Liver (tissue), 8 donors: ENCODE measurements at regions not wholly inside any gene's neighbourhood (a gene's known extent, or its start where the extent isn't known, plus 50 kb on each side); places are given as distances from the start of the nearest gene placed in this dataset.

ENCODE experiments used
- DNase-seq: peaks from one replicate; pipeline ENCODE4 v3.0.0-alpha.2; 2017; ENCODE audit warnings: low spot score
- H3K27ac ChIP-seq, 2 donors: one replicate each; pipeline ENCODE4 v1.7.0; 2013; ENCODE audit warnings: inconsistent platforms in 2 of 2, low read length in 2 of 2, control low read depth in 1 of 2, low read depth in 1 of 2, mild to moderate bottlenecking in 1 of 2
- H3K27me3 ChIP-seq, 4 donors: one replicate each; pipeline versions ENCODE4 v1.6.1 to v1.7.0; 2013; ENCODE audit warnings: low read length in 3 of 4, inconsistent platforms in 1 of 4, mild to moderate bottlenecking in 1 of 4, moderate library complexity in 1 of 4; ENCODE audit not compliant: control insufficient read depth in 4 of 4, insufficient read depth in 4 of 4
- H3K36me3 ChIP-seq, 4 donors: one replicate each; pipeline versions ENCODE4 v1.6.1 to v1.7.0; 2013; ENCODE audit warnings: low read length in 3 of 4, mild to moderate bottlenecking in 3 of 4, low read depth in 1 of 4, moderate library complexity in 1 of 4; ENCODE audit not compliant: control insufficient read depth in 4 of 4, insufficient read depth in 3 of 4
- H3K4me1 ChIP-seq, 4 donors: one replicate each; pipeline versions ENCODE4 v1.6.1 to v1.7.0; 2013; ENCODE audit warnings: low read length in 3 of 4, mild to moderate bottlenecking in 3 of 4, moderate library complexity in 1 of 4; ENCODE audit not compliant: control insufficient read depth in 4 of 4, insufficient read depth in 4 of 4
- H3K4me3 ChIP-seq, 3 donors: one replicate each; pipeline versions ENCODE4 v1.6.1 to v1.7.0; 2013; ENCODE audit warnings: low read length in 3 of 3, control low read depth in 1 of 3, low read depth in 1 of 3, mild to moderate bottlenecking in 1 of 3
- H3K9ac ChIP-seq, 2 donors: one replicate each; pipeline ENCODE4 v1.7.0; 2013; ENCODE audit warnings: low read length in 2 of 2, mild to moderate bottlenecking in 2 of 2, moderate library complexity in 2 of 2, control low read depth in 1 of 2, low read depth in 1 of 2
- H3K9me3 ChIP-seq, 4 donors: one replicate each; pipeline versions ENCODE4 v1.6.1 to v1.7.0; 2013; ENCODE audit warnings: low read length in 3 of 4; ENCODE audit not compliant: control insufficient read depth in 4 of 4
- ATF3 ChIP-seq: IDR thresholded peaks from 2 replicates; pipeline ENCODE4 v1.6.1; 2016; ENCODE audit warnings: antibody characterized with exemption
- CTCF ChIP-seq: fragments of 150-350 bp; IDR thresholded peaks from 2 replicates; pipeline ENCODE4 v1.5.1; 2017; ENCODE audit warnings: improper control_type of control experiment, low read depth, low read length; ENCODE audit not compliant: missing input control
- EGR1 ChIP-seq, 2 donors: IDR thresholded peaks; 2 replicates each; pipeline ENCODE4 v1.6.1; 2016 to 2018; ENCODE audit warnings: antibody characterized with exemption in 2 of 2, low read depth in 2 of 2
- FOXA2 ChIP-seq: IDR thresholded peaks from 2 replicates; pipeline ENCODE4 v1.6.1; 2016; ENCODE audit warnings: antibody characterized with exemption
- GABPA ChIP-seq, 2 donors: IDR thresholded peaks in 1 of 2; conservative IDR thresholded peaks in 1 of 2; 2 replicates each; pipeline ENCODE4 v1.6.1; 2016; ENCODE audit warnings: antibody characterized with exemption in 2 of 2, mild to moderate bottlenecking in 1 of 2, moderate library complexity in 1 of 2
- HNF4A ChIP-seq, 2 donors: conservative IDR thresholded peaks; 2 replicates each; pipeline ENCODE4 v1.6.1; 2016; ENCODE audit warnings: antibody characterized with exemption in 2 of 2, mild to moderate bottlenecking in 2 of 2
- HNF4G ChIP-seq: IDR thresholded peaks from 2 replicates; pipeline ENCODE4 v1.6.1; 2016; ENCODE audit warnings: antibody characterized with exemption
- JUND ChIP-seq, 2 donors: IDR thresholded peaks; 2 replicates each; pipeline ENCODE4 v1.6.1; 2016; ENCODE audit warnings: antibody characterized with exemption in 2 of 2
- NR2F2 ChIP-seq: IDR thresholded peaks from 2 replicates; pipeline ENCODE4 v1.6.1; 2016; ENCODE audit warnings: antibody characterized with exemption
- RAD21 ChIP-seq, 2 donors: IDR thresholded peaks; 2 replicates each; pipeline ENCODE4 v1.6.1; 2016; ENCODE audit warnings: antibody characterized with exemption in 2 of 2, mild to moderate bottlenecking in 2 of 2
- REST ChIP-seq: IDR thresholded peaks from 2 replicates; pipeline ENCODE4 v1.6.1; 2016; ENCODE audit warnings: antibody characterized with exemption, mild to moderate bottlenecking
- RXRA ChIP-seq, 2 donors: IDR thresholded peaks; 2 replicates each; pipeline ENCODE4 v1.6.1; 2017 to 2018; ENCODE audit warnings: antibody characterized with exemption in 2 of 2, mild to moderate bottlenecking in 1 of 2
- SP1 ChIP-seq: IDR thresholded peaks from 2 replicates; pipeline ENCODE4 v1.6.1; 2018; ENCODE audit warnings: antibody characterized with exemption, mild to moderate bottlenecking
- TAF1 ChIP-seq: conservative IDR thresholded peaks from 2 replicates; pipeline ENCODE4 v1.6.1; 2016; ENCODE audit warnings: antibody characterized with exemption, mild to moderate bottlenecking
- YY1 ChIP-seq: IDR thresholded peaks from 2 replicates; pipeline ENCODE4 v1.6.1; 2016; ENCODE audit warnings: antibody characterized with exemption, mild to moderate bottlenecking
- ZBTB33 ChIP-seq: IDR thresholded peaks from 2 replicates; pipeline ENCODE4 v1.6.1; 2016; ENCODE audit warnings: antibody characterized with exemption
- WGBS: extraction: QIAGEN DNeasy Blood & Tissue Kit; methylation state at CpG from one replicate; pipeline ENCODE4 v1.1.7; 2013; 5-methylcytosine and 5-hydroxymethylcytosine counted together
- donor health status: healthy.
- donor health status: healthy.
- donor health status: healthy.
- donor health status: healthy.
- donor health status: healthy.

GRCh38 chr9:2403701-2404100, 217.9 kb upstream of the VLDLR start:
- Histone ChIP-seq H3K27ac (no peak overlapping the region), H3K4me1 (no peaks in the 10 kb centered on the region), H3K9me3 (no peaks in the 10 kb centered on the region), H3K4me3 (no peak overlapping the region), H3K9ac (no peak overlapping the region), H3K27me3 (no peaks in the 10 kb centered on the region), H3K36me3 (no peaks in the 10 kb centered on the region)
- 0% methylated on average over 1 of the region's 1 CpG for WGBS
- no peak for DNase-seq
- TF ChIP-seq YY1 = no peak
- TF ChIP-seq RXRA (IDR thresholded peaks at IDR 0.05) = no peak
- no peak for TF ChIP-seq REST
- TF ChIP-seq RAD21 (IDR thresholded peaks at IDR 0.05) = no peak
- no peak for TF ChIP-seq JUND (IDR thresholded peaks at IDR 0.05)
- no peak for TF ChIP-seq GABPA (IDR thresholded peaks at IDR 0.05 in 1 of 2, conservative IDR thresholded peaks at IDR 0.05 in 1 of 2)
- no peak for TF ChIP-seq CTCF
- TF ChIP-seq EGR1 (IDR thresholded peaks at IDR 0.05; ENCODE audit: low read depth in 2 of 2) = no peak
- TF ChIP-seq HNF4G = no peak
- no peak for TF ChIP-seq FOXA2

- Histone ChIP-seq H3K4me1 (no peaks in the 10 kb centered on the region), H3K9ac (no peak overlapping the region), H3K9me3 (no peaks in the 10 kb centered on the region), H3K36me3 (no peaks in the 10 kb centered on the region), H3K27ac (no peak overlapping the region), H3K27me3 (no peaks in the 10 kb centered on the region), H3K4me3 (no peak overlapping the region)
- WGBS = 89% methylated on average over 12 of the region's 12 CpGs
- TF ChIP-seq NR2F2 (no peak), HNF4A (conservative IDR thresholded peaks at IDR 0.05) (no peak), TAF1 (no peak), REST (no peak), ZBTB33 (no peak), RAD21 (IDR thresholded peaks at IDR 0.05) (no peak), GABPA (IDR thresholded peaks at IDR 0.05 in 1 of 2, conservative IDR thresholded peaks at IDR 0.05 in 1 of 2) (no peak), SP1 (no peak), ATF3 (no peak)
- DNase-seq = no peak
These were observed 215.3 kb upstream of the VLDLR start for GRCh38 chr9:2406252-2406651.
